ENCODE measurements at regions not wholly inside any gene's neighbourhood (a gene's known extent, or its start where the extent isn't known, plus 50 kb on each side); places are given as distances from the start of the nearest gene placed in this dataset.

DNA sequence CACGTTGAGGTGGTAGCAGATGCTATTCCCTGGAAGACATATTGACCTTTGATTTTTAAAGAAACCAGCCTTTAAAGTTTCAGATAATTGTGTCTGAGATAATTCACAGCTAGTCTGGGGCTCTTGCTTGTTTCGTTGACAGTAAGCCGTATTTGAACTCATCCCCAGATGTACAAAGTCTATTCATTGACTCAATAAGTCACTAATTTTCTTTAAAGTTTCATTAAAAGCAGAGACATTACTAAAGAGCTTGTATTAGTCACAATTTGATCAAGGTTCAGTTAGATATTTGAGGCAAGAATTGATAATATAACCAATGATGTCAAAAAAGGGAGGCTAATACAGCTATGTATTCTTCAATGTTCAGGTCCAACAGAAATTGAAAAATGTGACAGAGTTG is 158.0 kb downstream of the PCSK1 start (continued):
- no peak for TF ChIP-seq ELF1 (IDR thresholded peaks at IDR 0.05; ENCODE audit: borderline replicate concordance, low read depth)
- TF ChIP-seq SIN3A (IDR thresholded peaks at IDR 0.05; ENCODE audit: low read depth): no peak
- TF ChIP-seq SRF (IDR thresholded peaks at IDR 0.05; ENCODE audit: low read depth): no peak

GRCh38 chr5:96265487-96265886 is 167.6 kb downstream of the PCSK1 start:
- no peak overlapping the region for H3K9ac ChIP-seq (ENCODE audit: low read length)
- H3K79me2 ChIP-seq (ENCODE audit: insufficient read depth, low read length): no peaks in the 10 kb centered on the region
- no peaks in the 10 kb centered on the region for H3K36me3 ChIP-seq (ENCODE audit: control insufficient read depth in 1 of 2, insufficient read depth in 2 of 2, low read length in 2 of 2)
- no peaks in the 10 kb centered on the region for H3K27me3 ChIP-seq (ENCODE audit: insufficient read depth, low read length)
- no peaks in the 10 kb centered on the region for H4K20me1 ChIP-seq (ENCODE audit: insufficient read depth)
- no peak overlapping the region for H3K4me2 ChIP-seq (ENCODE audit: low read length)
- H3K4me1 ChIP-seq (ENCODE audit: control insufficient read depth in 1 of 2, insufficient read depth in 2 of 2, low read length in 2 of 2): no peaks in the 10 kb centered on the region
- DNase-seq (ENCODE audit: low read depth, low spot score) (no peak), ATAC-seq (no peak)
- ChIA-PET POLR2A (no interaction called here), RAD21 (ENCODE audit: low non-redundant PET in 1 of 2, low total read pairs in 2 of 2, uncharacterized antibody in 2 of 2, unreplicated experiment in 2 of 2) (no interaction called here), CTCF (no interaction called here)
- no TSS peak for BruUV-seq (replicated peaks)
- H3K9me2 ChIP-seq (ENCODE audit: insufficient read depth): no peaks in the 10 kb centered on the region
- no peaks in the 10 kb centered on the region; a peak in 1 of 4 replicates for H3K9me3 ChIP-seq (ENCODE audit: control insufficient read depth in 1 of 2, insufficient read depth in 1 of 2, low read depth in 1 of 2, low read length in 2 of 2)
- H3K27ac ChIP-seq (ENCODE audit: low read depth, low read length): no peak overlapping the region
- no peak overlapping the region for H2AFZ ChIP-seq (ENCODE audit: low read depth, low read length, poor library complexity, severe bottlenecking)
- H3K4me3 ChIP-seq (replicated peaks in 1 of 2; ENCODE audit: low read depth in 1 of 2, low read length in 2 of 2): no peak overlapping the region
- TF ChIP-seq YY1 (IDR thresholded peaks at IDR 0.05; ENCODE audit: extremely low read depth, insufficient replicate concordance, low read depth, low read length) (no peak), POLR2AphosphoS5 (IDR thresholded peaks at IDR 0.05; ENCODE audit: low read depth, low read length) (no peak), ZFX (IDR thresholded peaks at IDR 0.05) (no peak), RAD21 (IDR thresholded peaks at IDR 0.05; ENCODE audit: low read depth) (no peak), JUND (IDR thresholded peaks at IDR 0.05) (no peak), REST (IDR thresholded peaks at IDR 0.05; ENCODE audit: low read depth) (no peak)
- TF ChIP-seq, protein P1, sequence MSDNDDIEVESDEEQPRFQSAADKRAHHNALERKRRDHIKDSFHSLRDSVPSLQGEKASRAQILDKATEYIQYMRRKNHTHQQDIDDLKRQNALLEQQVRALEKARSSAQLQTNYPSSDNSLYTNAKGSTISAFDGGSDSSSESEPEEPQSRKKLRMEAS (IDR thresholded peaks at IDR 0.05): no peak
- TF ChIP-seq, protein P2, sequence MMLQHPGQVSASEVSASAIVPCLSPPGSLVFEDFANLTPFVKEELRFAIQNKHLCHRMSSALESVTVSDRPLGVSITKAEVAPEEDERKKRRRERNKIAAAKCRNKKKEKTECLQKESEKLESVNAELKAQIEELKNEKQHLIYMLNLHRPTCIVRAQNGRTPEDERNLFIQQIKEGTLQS (IDR thresholded peaks at IDR 0.05): no peak
- intact Hi-C loops (cut with micrococcal nuclease): no loop called here

Measured in HCT116 (cell line).